ENCODE measurements at regions not wholly inside any gene's neighbourhood (a gene's known extent, or its start where the extent isn't known, plus 50 kb on each side); places are given as distances from the start of the nearest gene placed in this dataset.

DNA sequence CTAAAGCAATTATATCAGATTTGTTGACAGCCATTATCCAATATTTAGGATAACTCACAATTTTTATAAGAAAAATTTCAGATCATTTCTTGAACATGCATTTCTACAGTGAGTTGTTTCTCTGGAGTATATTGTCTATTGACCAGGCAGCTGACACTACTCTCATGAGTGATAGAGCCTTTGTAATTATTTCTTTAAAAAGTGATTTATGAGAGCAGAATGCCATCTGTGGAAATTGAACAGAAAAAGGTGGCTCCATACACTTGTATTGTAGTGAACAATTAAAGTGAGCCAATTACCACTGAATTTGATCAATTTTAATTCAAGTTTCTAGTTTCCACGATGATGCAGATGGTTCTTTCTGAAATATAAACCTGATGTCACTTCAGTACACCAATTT, 855.4 kb downstream of the TAF11L14 start:
- intact Hi-C loops (cut with DNase I; ENCODE audit: low total_unique reads): no loop called here
- WGBS, 2 donors: 77 to 78% methylated on average over 1 of the region's 1 CpG
- H3K27me3 ChIP-seq: no peaks in the 10 kb centered on the region
- no peak overlapping the region for H3K4me3 ChIP-seq
- no peak for DNase-seq
- TF ChIP-seq, protein P1, sequence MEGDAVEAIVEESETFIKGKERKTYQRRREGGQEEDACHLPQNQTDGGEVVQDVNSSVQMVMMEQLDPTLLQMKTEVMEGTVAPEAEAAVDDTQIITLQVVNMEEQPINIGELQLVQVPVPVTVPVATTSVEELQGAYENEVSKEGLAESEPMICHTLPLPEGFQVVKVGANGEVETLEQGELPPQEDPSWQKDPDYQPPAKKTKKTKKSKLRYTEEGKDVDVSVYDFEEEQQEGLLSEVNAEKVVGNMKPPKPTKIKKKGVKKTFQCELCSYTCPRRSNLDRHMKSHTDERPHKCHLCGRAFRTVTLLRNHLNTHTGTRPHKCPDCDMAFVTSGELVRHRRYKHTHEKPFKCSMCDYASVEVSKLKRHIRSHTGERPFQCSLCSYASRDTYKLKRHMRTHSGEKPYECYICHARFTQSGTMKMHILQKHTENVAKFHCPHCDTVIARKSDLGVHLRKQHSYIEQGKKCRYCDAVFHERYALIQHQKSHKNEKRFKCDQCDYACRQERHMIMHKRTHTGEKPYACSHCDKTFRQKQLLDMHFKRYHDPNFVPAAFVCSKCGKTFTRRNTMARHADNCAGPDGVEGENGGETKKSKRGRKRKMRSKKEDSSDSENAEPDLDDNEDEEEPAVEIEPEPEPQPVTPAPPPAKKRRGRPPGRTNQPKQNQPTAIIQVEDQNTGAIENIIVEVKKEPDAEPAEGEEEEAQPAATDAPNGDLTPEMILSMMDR (IDR thresholded peaks at IDR 0.05): no peak
- TF ChIP-seq POLR2A (IDR thresholded peaks at IDR 0.05): no peak
- H3K27ac ChIP-seq: no peak overlapping the region
- no peaks in the 10 kb centered on the region for H3K4me1 ChIP-seq
- no peaks in the 10 kb centered on the region for H3K36me3 ChIP-seq (ENCODE audit: low read depth, missing control alignments)
- H3K9me3 ChIP-seq: no peaks in the 10 kb centered on the region

DNA sequence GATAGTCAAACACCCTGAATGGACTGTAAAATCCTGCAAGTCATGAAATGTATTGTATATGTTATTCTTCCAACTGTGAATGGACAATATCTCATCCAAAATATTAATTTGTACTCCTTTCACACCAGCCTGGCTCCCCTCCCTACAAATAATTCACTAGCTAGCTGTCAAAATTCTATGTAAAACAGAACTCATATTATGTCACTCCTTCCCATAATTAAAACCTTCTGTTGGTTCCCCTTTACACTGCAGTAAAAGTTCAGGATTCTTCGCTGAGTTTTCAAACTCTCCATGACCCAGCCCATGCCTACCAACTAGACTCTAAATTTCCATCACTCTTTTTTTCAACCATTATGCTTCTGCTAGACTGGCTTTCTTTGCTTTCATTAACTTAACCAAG, 857.1 kb downstream of the TAF11L14 start:
- Histone ChIP-seq H3K9me3 (no peaks in the 10 kb centered on the region), H3K27ac (no peak overlapping the region), H3K36me3 (ENCODE audit: low read depth, missing control alignments) (no peaks in the 10 kb centered on the region), H3K4me3 (no peak overlapping the region), H3K27me3 (no peaks in the 10 kb centered on the region), H3K4me1 (no peaks in the 10 kb centered on the region)
- TF ChIP-seq POLR2A (IDR thresholded peaks at IDR 0.05): no peak
- TF ChIP-seq, protein P1 (IDR thresholded peaks at IDR 0.05): no peak
- 41 to 46% methylated on average over 1 of the region's 1 CpG for WGBS, 2 donors
- intact Hi-C loops (cut with DNase I; ENCODE audit: low total_unique reads): no loop called here
- DNase-seq: no peak

DNA sequence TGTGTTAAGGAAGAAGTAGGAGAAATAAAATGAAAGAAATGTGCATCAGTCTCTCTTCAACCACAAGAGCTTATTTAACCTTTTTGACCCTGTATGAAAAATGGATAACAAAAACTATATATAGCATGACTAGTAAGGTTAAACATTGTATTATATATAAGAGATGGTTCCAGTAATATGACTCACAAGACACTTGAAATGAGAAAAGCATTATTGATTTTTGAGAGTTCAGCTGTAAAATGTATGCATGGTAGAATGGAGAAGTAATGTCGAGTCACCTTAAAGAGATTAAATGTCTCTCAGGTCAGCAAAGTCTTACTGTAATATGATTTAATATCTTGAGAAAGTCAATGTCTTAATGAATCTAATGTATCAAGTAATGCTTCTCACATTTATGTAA, 860.9 kb downstream of the TAF11L14 start:
- no peaks in the 10 kb centered on the region for H3K36me3 ChIP-seq (ENCODE audit: low read depth, missing control alignments)
- no peak for TF ChIP-seq POLR2A (IDR thresholded peaks at IDR 0.05)
- TF ChIP-seq, protein P1 (IDR thresholded peaks at IDR 0.05): no peak
- no peak overlapping the region for H3K4me3 ChIP-seq
- intact Hi-C loops (cut with DNase I; ENCODE audit: low total_unique reads): no loop called here
- H3K9me3 ChIP-seq: no peaks in the 10 kb centered on the region
- H3K4me1 ChIP-seq: no peaks in the 10 kb centered on the region
- H3K27ac ChIP-seq: no peak overlapping the region
- no peaks in the 10 kb centered on the region for H3K27me3 ChIP-seq
- 84 to 90% methylated on average over 1 of the region's 1 CpG for WGBS, 2 donors
- no peak for DNase-seq

- TF ChIP-seq, protein P1 (IDR thresholded peaks at IDR 0.05): no peak
- TF ChIP-seq POLR2A (IDR thresholded peaks at IDR 0.05): no peak
- H3K4me1 ChIP-seq: no peaks in the 10 kb centered on the region
- H3K4me3 ChIP-seq: no peak overlapping the region
- no peak overlapping the region for H3K27ac ChIP-seq
- no peak for DNase-seq
- intact Hi-C loops (cut with DNase I; ENCODE audit: low total_unique reads): no loop called here
- no peaks in the 10 kb centered on the region for H3K27me3 ChIP-seq
- no peaks in the 10 kb centered on the region for H3K36me3 ChIP-seq (ENCODE audit: low read depth, missing control alignments)
- no peaks in the 10 kb centered on the region for H3K9me3 ChIP-seq
Measured at GRCh38 chr5:18496041-18496440, 861.8 kb downstream of the TAF11L14 start.

- Histone ChIP-seq H3K9me3 (no peaks in the 10 kb centered on the region), H3K36me3 (ENCODE audit: low read depth, missing control alignments) (no peaks in the 10 kb centered on the region), H3K4me3 (no peak overlapping the region), H3K4me1 (no peaks in the 10 kb centered on the region), H3K27me3 (no peaks in the 10 kb centered on the region), H3K27ac (no peak overlapping the region)
- no peak for DNase-seq
- no peak for TF ChIP-seq POLR2A (IDR thresholded peaks at IDR 0.05)
- TF ChIP-seq, protein P1 (IDR thresholded peaks at IDR 0.05): no peak
- intact Hi-C loops (cut with DNase I; ENCODE audit: low total_unique reads): no loop called here
- WGBS, 2 donors: 80 to 82% methylated on average over 2 of the region's 2 CpGs
Measured at GRCh38 chr5:18497089-18497488, 862.8 kb downstream of the TAF11L14 start.
